ENCODE measurements at regions not wholly inside any gene's neighbourhood (a gene's known extent, or its start where the extent isn't known, plus 50 kb on each side); places are given as distances from the start of the nearest gene placed in this dataset.

DNA sequence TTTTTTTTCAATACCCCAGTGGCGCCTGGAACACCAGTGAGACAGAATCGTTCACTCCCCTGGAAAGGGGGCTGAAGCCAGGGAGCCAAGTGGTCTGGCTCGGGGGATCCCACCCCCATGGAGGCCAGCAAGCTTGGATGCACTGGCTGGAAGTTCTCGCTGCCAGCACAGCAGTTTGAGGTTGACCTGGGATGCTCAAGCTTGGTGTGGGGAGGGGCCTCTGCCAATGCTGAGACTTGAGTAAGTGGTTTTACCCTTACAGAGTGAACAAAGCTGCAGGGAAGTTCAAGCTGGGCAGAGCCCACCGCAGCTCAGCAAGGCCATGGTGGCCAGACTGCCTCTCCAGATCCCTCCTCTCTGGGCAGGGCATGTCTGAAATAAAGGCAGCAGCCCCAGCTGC, 276.2 kb upstream of the CNTN6 start (continued):
- no peak for TF ChIP-seq SIN3A (conservative IDR thresholded peaks at IDR 0.05 in 1 of 2, IDR thresholded peaks at IDR 0.05 in 1 of 2; ENCODE audit: low read depth in 1 of 2, low read length in 2 of 2)
- TF ChIP-seq MAFK (IDR thresholded peaks at IDR 0.05; ENCODE audit: low read depth, low read length): no peak
- no peak for TF ChIP-seq KDM4A (IDR thresholded peaks at IDR 0.05; ENCODE audit: low read depth, low read length, severe bottlenecking)

Measured in H1 (cell line).